Adrenal gland (tissue), 5 donors: ENCODE measurements at regions not wholly inside any gene's neighbourhood (a gene's known extent, or its start where the extent isn't known, plus 50 kb on each side); places are given as distances from the start of the nearest gene placed in this dataset.

Experiments
- POLR2A ChIP-seq, 2 donors: fragments of 450-650 bp; IDR thresholded peaks; one replicate each; pipeline ENCODE4 v1.6.1; 2017; ENCODE audit warnings: antibody characterized with exemption in 2 of 2, mild to moderate bottlenecking in 2 of 2, moderate library complexity in 1 of 2
- TF ChIP-seq, protein P1 (sequence below), 6 experiments: fragments of 450-650 bp in 4 of 6; fragments of 200-600 bp in 2 of 6; sonication (generic) in 1 of 6; IDR thresholded peaks; 1 replicate in 5 of 6; 2 replicates in 1 of 6; pipeline versions ENCODE4 v1.5.1 to v1.8.0; 2016 to 2021; ENCODE audit warnings: antibody characterized with exemption in 6 of 6, mild to moderate bottlenecking in 2 of 6, moderate library complexity in 1 of 6
- donor health status: DM: no; HTN: no; CAD: no.

DNA sequence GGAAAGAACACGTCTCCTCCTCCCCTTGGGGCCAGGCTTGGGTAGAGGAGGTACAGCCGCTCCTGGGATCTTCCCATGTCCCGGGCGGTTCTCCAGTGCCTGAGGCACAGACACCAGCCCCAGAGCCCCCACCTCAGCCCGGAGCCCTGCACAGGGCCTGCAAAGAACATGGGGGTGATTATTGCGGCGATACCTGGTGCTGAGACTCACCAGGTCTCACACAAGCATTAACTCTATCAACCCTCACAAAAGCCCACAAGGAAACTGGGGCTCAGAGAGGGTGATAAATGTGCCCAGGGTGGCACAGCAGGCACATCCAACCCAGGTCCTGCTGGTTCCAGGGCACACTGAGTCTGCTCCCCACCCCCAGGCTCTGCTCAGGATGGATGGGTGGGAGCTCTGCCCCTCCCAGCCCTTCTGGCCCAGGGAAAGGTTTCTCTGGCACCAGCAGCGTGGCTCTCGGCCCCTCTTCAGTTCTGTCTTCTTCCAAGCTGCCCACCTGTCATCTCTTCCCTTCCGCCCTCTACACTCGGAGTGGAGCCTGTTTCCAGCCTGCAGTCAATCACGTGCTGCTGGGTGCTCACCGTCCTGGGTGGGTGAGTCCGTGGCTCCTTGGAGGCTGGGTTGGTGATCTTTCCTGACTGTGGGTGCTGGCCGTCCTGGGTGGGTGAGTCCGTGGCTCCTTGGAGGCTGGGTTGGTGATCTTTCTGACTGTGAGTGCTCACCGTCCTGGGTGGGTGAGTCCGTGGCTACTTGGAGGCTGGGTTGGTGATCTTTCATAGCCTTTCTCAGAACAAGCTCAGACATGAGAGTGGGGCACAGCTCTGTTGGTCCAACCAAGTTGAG is 53.6 kb upstream of the AJAP1 start:
- TF ChIP-seq POLR2A (IDR thresholded peaks at IDR 0.05), result no peak
- TF ChIP-seq, protein P1, sequence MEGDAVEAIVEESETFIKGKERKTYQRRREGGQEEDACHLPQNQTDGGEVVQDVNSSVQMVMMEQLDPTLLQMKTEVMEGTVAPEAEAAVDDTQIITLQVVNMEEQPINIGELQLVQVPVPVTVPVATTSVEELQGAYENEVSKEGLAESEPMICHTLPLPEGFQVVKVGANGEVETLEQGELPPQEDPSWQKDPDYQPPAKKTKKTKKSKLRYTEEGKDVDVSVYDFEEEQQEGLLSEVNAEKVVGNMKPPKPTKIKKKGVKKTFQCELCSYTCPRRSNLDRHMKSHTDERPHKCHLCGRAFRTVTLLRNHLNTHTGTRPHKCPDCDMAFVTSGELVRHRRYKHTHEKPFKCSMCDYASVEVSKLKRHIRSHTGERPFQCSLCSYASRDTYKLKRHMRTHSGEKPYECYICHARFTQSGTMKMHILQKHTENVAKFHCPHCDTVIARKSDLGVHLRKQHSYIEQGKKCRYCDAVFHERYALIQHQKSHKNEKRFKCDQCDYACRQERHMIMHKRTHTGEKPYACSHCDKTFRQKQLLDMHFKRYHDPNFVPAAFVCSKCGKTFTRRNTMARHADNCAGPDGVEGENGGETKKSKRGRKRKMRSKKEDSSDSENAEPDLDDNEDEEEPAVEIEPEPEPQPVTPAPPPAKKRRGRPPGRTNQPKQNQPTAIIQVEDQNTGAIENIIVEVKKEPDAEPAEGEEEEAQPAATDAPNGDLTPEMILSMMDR (IDR thresholded peaks at IDR 0.05), result no peak
